ENCODE measurements at regions not wholly inside any gene's neighbourhood (a gene's known extent, or its start where the extent isn't known, plus 50 kb on each side); places are given as distances from the start of the nearest gene placed in this dataset.

DNA sequence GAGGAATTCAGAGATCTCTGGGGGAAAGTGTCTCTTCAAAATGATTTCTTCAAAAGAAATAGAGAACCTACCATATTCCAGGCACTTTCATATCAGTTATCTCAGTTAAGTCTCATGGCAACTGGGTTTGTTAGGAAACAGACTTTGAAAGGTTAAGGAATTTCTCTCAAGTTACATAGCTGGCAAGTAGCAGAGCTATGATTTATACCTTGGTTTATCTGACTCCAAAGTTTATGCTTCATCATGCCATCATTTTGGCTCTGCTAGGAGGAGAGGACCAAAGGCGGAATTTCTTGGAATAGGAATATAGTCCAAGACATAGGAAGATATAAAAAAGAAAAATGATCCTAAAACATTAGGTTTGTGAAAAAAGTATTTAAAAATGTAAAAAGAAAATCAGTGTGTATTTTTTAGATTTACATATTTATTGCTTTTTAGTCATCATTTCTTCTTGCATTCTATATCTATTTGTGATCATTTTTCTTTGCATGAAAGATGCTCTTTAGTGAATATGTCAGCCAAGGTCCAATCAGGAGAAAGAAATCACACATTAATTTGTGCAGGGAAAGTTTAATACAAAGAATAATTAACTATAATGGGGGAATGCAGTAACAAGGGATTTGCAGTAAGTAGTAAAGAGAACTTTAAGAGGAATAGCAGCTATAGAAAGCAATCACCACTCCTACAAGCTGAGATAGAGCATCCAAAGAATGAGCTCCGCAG is 199.1 kb upstream of the ZBED5 start:
- Histone ChIP-seq H3K27ac (ENCODE audit: low read depth, low read length) (no peak overlapping the region), H3K79me2 (ENCODE audit: control insufficient read depth in 1 of 2, insufficient read depth in 2 of 2, low read length in 2 of 2) (no peaks in the 10 kb centered on the region), H3K4me2 (ENCODE audit: insufficient read depth in 1 of 2, low read depth in 2 of 2, low read length in 2 of 2) (no peak overlapping the region), H4K8ac (ENCODE audit: extremely low read depth, insufficient read depth, low read length) (no peak overlapping the region), H3K4me1 (replicated peaks in 1 of 4; ENCODE audit: control insufficient read depth in 3 of 4, insufficient read depth in 4 of 4, low read length in 3 of 4) (no peaks in the 10 kb centered on the region), H4K20me1 (replicated peaks in 1 of 2; ENCODE audit: control insufficient read depth in 1 of 2, insufficient read depth in 2 of 2, low read length in 2 of 2) (no peaks in the 10 kb centered on the region), H2BK15ac (ENCODE audit: low read length) (no peak overlapping the region), H3K18ac (ENCODE audit: extremely low read depth, low read length) (no peak overlapping the region), H3K9ac (replicated peaks in 1 of 4; ENCODE audit: extremely low read depth in 1 of 4, low read depth in 3 of 4, low read length in 3 of 4) (no peak overlapping the region), H3K4me3 (ENCODE audit: extremely low read depth in 1 of 4, insufficient read depth in 2 of 4, low read depth in 3 of 4, low read length in 4 of 4) (no peak overlapping the region), H3K14ac (ENCODE audit: insufficient read length) (no peak overlapping the region), H2BK20ac (ENCODE audit: low read length) (no peak overlapping the region), H2BK5ac (ENCODE audit: low read depth, low read length) (no peak overlapping the region), H3K23ac (ENCODE audit: insufficient read length) (no peak overlapping the region), H3K23me2 (ENCODE audit: low read depth, low read length) (no peaks in the 10 kb centered on the region), H2AK5ac (ENCODE audit: low read depth, low read length) (no peak overlapping the region), H3K27me3 (replicated peaks in 1 of 4; ENCODE audit: control insufficient read depth in 3 of 4, extremely low read depth in 1 of 4, insufficient read depth in 3 of 4, low read length in 3 of 4) (no peaks in the 10 kb centered on the region), H3K9me3 (ENCODE audit: insufficient read depth in 2 of 2, low read depth in 1 of 2, low read length in 1 of 2) (peaks cover 15 to 21% of the 10 kb centered on the region in 2 experiments; a peak in 3 of 4 replicates), H3K56ac (replicated peaks; ENCODE audit: insufficient read length, low read depth, low read length) (no peak overlapping the region), H2BK12ac (ENCODE audit: low read depth, low read length) (no peak overlapping the region), H2BK120ac (replicated peaks; ENCODE audit: low read depth, low read length) (no peak overlapping the region), H3K79me1 (ENCODE audit: low read depth, low read length) (no peaks in the 10 kb centered on the region), H2AFZ (ENCODE audit: low read length) (no peak overlapping the region), H4K91ac (replicated peaks; ENCODE audit: insufficient read length, low read length) (no peak overlapping the region), H3K36me3 (ENCODE audit: control insufficient read depth in 2 of 4, insufficient read depth in 4 of 4, low read length in 3 of 4) (no peaks in the 10 kb centered on the region), H3K4ac (replicated peaks; ENCODE audit: insufficient read length, low read depth, low read length) (no peak overlapping the region), H4K5ac (ENCODE audit: insufficient read length, low read depth, low read length) (no peak overlapping the region)
- no peak for TF ChIP-seq CBX5 (IDR thresholded peaks at IDR 0.05; ENCODE audit: low read depth, low read length)
- TF ChIP-seq BCL11A (IDR thresholded peaks at IDR 0.05; ENCODE audit: low read depth in 2 of 2, low read length in 2 of 2) = no peak
- TF ChIP-seq TAF7 (optimal IDR thresholded peaks at IDR 0.05; ENCODE audit: borderline replicate concordance, low read depth, low read length) = no peak
- TF ChIP-seq GTF2F1 (IDR thresholded peaks at IDR 0.05; ENCODE audit: borderline replicate concordance, low read depth, low read length) = no peak
- TF ChIP-seq JUN (IDR thresholded peaks at IDR 0.05; ENCODE audit: low read depth, low read length) = no peak
- no peak for TF ChIP-seq ZNF274 (IDR thresholded peaks at IDR 0.05; ENCODE audit: borderline replicate concordance, extremely low read depth, low read length)
- no peak for TF ChIP-seq RBBP5 (IDR thresholded peaks at IDR 0.05; ENCODE audit: borderline replicate concordance, low read depth, low read length)
- no peak for TF ChIP-seq PHF8 (conservative IDR thresholded peaks at IDR 0.05; ENCODE audit: low read depth, low read length)
- DNase-seq (ENCODE audit: low read depth in 1 of 2, low spot score in 2 of 2) (no peak), FAIRE-seq (no peak)
- CTCF ChIA-PET (ENCODE audit: partially characterized antibody) = interaction anchor here (0.9 to 3.3 kb wide), 5 partner anchors 11 to 99 kb away, joined by 3 to 10 read pairs (median 4); no protein-coding TSS in a partner anchor
- WGBS, 2 experiments (ENCODE audit: extremely low coverage in 1 of 2, insufficient coverage in 1 of 2, insufficient read length in 1 of 2, insufficient replicate concordance in 2 of 2, low coverage in 1 of 2, low lambda C conversion rate in 2 of 2, missing lambda C conversion rate in 1 of 2) = 92% methylated on average over 2 of the region's 2 CpGs; no CpG with 5 or more reads in 1 of the 2 experiments
- POLR2A ChIA-PET (ENCODE audit: partially characterized antibody) = no interaction called here

Measured in H1 (cell line).